Epidermal melanocyte (primary cell): ENCODE measurements at regions not wholly inside any gene's neighbourhood (a gene's known extent, or its start where the extent isn't known, plus 50 kb on each side); places are given as distances from the start of the nearest gene placed in this dataset.

ENCODE experiments used
- DNase-seq: peaks from one replicate; pipeline ENCODE4 v3.0.0; 2011; ENCODE audit warnings: low spot score; ENCODE audit not compliant: insufficient read length

DNA sequence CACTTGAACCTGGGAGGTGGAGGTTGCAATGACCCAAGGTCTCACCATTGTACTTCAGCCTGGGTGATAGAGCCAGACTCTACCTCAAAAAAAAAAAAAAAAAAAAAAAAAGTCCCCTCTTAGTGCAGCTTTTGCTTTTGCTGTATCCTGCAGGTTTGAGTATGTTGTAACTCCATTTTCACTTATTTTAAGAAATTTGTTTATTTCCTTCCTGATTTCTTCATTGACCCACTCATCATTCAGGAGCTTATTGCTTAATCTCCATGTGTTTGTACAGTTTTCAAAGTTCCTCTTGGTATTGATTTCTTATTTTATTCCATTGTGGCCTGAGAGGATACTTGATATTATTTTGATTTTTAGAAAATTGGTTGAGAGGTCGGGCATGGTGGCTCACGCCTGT lies 50.9 kb upstream of the AK4 start:
- no peak for DNase-seq
